ENCODE measurements at regions not wholly inside any gene's neighbourhood (a gene's known extent, or its start where the extent isn't known, plus 50 kb on each side); places are given as distances from the start of the nearest gene placed in this dataset.

DNA sequence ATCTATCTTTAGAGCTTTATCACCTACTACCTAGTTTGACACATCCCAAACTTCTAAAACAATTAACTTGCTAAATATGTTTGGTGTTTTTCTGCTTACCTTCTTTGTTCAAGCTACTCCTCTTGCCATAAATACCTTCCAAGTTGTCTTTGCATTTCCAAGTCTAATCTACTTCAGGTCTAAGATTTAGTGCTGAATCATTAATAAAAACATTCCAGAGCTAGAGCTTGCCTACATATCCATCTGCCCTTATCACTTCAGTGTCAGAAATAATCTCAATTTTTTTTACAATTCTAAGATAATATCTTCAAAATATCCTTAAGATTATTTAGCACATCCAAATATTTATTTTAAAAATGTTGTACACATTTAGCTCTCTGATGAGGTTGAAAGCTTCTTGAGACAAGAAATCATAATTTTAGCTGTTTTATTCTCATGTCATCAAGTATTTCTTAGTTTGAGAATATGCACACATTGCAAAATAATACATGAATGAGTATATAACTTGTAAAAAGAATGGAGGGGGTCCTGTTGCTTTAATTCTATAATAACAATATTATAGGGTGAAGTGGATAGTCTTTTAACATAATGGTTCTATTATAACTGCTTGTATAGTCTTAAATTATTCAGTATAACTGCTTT lies 466.3 kb downstream of the SEMA3D start:
- TF ChIP-seq ZFP36 (IDR thresholded peaks at IDR 0.05; ENCODE audit: borderline replicate concordance, partially characterized antibody) (no peak), POLR2A (IDR thresholded peaks at IDR 0.05; ENCODE audit: low read length) (no peak), BHLHE40 (IDR thresholded peaks at IDR 0.05; ENCODE audit: low read depth, low read length) (no peak), MAZ (IDR thresholded peaks at IDR 0.05; ENCODE audit: borderline replicate concordance, low read depth, low read length) (no peak), NPAS2 (CRISPR knock-in tag; IDR thresholded peaks at IDR 0.05; ENCODE audit: borderline replicate concordance) (no peak), RNF2 (IDR thresholded peaks at IDR 0.05; ENCODE audit: borderline replicate concordance, low read depth) (no peak), RARB (CRISPR knock-in tag; IDR thresholded peaks at IDR 0.05) (no peak), RAD21 (conservative IDR thresholded peaks at IDR 0.05 in 1 of 2, IDR thresholded peaks at IDR 0.05 in 1 of 2) (no peak), SMC3 (IDR thresholded peaks at IDR 0.05) (no peak), EP300 (IDR thresholded peaks at IDR 0.05) (no peak), FOSL2 (IDR thresholded peaks at IDR 0.05) (no peak), FOSL2 (CRISPR knock-in tag; IDR thresholded peaks at IDR 0.05) (no peak), EHMT2 (IDR thresholded peaks at IDR 0.05; ENCODE audit: low read depth) (no peak), ESRRA (IDR thresholded peaks at IDR 0.05; ENCODE audit: borderline replicate concordance, low read length) (no peak)
- TF ChIP-seq, protein P1, sequence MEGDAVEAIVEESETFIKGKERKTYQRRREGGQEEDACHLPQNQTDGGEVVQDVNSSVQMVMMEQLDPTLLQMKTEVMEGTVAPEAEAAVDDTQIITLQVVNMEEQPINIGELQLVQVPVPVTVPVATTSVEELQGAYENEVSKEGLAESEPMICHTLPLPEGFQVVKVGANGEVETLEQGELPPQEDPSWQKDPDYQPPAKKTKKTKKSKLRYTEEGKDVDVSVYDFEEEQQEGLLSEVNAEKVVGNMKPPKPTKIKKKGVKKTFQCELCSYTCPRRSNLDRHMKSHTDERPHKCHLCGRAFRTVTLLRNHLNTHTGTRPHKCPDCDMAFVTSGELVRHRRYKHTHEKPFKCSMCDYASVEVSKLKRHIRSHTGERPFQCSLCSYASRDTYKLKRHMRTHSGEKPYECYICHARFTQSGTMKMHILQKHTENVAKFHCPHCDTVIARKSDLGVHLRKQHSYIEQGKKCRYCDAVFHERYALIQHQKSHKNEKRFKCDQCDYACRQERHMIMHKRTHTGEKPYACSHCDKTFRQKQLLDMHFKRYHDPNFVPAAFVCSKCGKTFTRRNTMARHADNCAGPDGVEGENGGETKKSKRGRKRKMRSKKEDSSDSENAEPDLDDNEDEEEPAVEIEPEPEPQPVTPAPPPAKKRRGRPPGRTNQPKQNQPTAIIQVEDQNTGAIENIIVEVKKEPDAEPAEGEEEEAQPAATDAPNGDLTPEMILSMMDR (IDR thresholded peaks at IDR 0.05): no peak
